ENCODE measurements at regions not wholly inside any gene's neighbourhood (a gene's known extent, or its start where the extent isn't known, plus 50 kb on each side); places are given as distances from the start of the nearest gene placed in this dataset.

- H3K4me1 ChIP-seq (ENCODE audit: control insufficient read depth in 3 of 3, insufficient read depth in 3 of 3, low read length in 3 of 3): peaks cover 0 to 2% (median 0%) of the 10 kb centered on the region in 3 donors
- no peak overlapping the region for H3K27ac ChIP-seq (ENCODE audit: low read depth, low read length)
- H3K36me3 ChIP-seq (ENCODE audit: control insufficient read depth in 3 of 3, insufficient read depth in 3 of 3, low read length in 3 of 3): no peaks in the 10 kb centered on the region
- no peaks in the 10 kb centered on the region for H3K27me3 ChIP-seq (ENCODE audit: control insufficient read depth in 3 of 3, insufficient read depth in 3 of 3, low read length in 3 of 3)
- no peak overlapping the region for H3K4me3 ChIP-seq (ENCODE audit: low read length in 3 of 3)
- H3K9me3 ChIP-seq (ENCODE audit: control insufficient read depth in 3 of 3, low read length in 3 of 3): no peaks in the 10 kb centered on the region
- no peak overlapping the region for H3K9ac ChIP-seq (ENCODE audit: low read depth in 1 of 3, low read length in 3 of 3)
Observed at GRCh38 chr10:78812571-78813318, 256.0 kb upstream of the ZMIZ1 start.

GRCh38 chr10:78813526-78813925 is 255.2 kb upstream of the ZMIZ1 start:
- Histone ChIP-seq H3K4me1 (ENCODE audit: control insufficient read depth in 3 of 3, insufficient read depth in 3 of 3, low read length in 3 of 3) (peaks cover 0 to 4% (median 0%) of the 10 kb centered on the region in 3 donors), H3K9me3 (ENCODE audit: control insufficient read depth in 3 of 3, low read length in 3 of 3) (no peaks in the 10 kb centered on the region), H3K4me3 (ENCODE audit: low read length in 3 of 3) (no peak overlapping the region), H3K27ac (ENCODE audit: low read depth, low read length) (no peak overlapping the region), H3K9ac (ENCODE audit: low read depth in 1 of 3, low read length in 3 of 3) (no peak overlapping the region), H3K36me3 (ENCODE audit: control insufficient read depth in 3 of 3, insufficient read depth in 3 of 3, low read length in 3 of 3) (no peaks in the 10 kb centered on the region), H3K27me3 (ENCODE audit: control insufficient read depth in 3 of 3, insufficient read depth in 3 of 3, low read length in 3 of 3) (no peaks in the 10 kb centered on the region)

GRCh38 chr10:78813998-78814399 is 254.8 kb upstream of the ZMIZ1 start:
- H3K4me1 ChIP-seq (ENCODE audit: control insufficient read depth in 3 of 3, insufficient read depth in 3 of 3, low read length in 3 of 3): peaks cover 0 to 4% (median 0%) of the 10 kb centered on the region in 3 donors
- H3K27me3 ChIP-seq (ENCODE audit: control insufficient read depth in 3 of 3, insufficient read depth in 3 of 3, low read length in 3 of 3): no peaks in the 10 kb centered on the region
- H3K9me3 ChIP-seq (ENCODE audit: control insufficient read depth in 3 of 3, low read length in 3 of 3): no peaks in the 10 kb centered on the region
- no peak overlapping the region for H3K27ac ChIP-seq (ENCODE audit: low read depth, low read length)
- no peaks in the 10 kb centered on the region for H3K36me3 ChIP-seq (ENCODE audit: control insufficient read depth in 3 of 3, insufficient read depth in 3 of 3, low read length in 3 of 3)
- H3K4me3 ChIP-seq (ENCODE audit: low read length in 3 of 3): no peak overlapping the region
- H3K9ac ChIP-seq (ENCODE audit: low read depth in 1 of 3, low read length in 3 of 3): no peak overlapping the region

GRCh38 chr10:78814407-78814806 is 254.4 kb upstream of the ZMIZ1 start:
- H3K27me3 ChIP-seq (ENCODE audit: control insufficient read depth in 3 of 3, insufficient read depth in 3 of 3, low read length in 3 of 3): no peaks in the 10 kb centered on the region
- H3K9me3 ChIP-seq (ENCODE audit: control insufficient read depth in 3 of 3, low read length in 3 of 3): no peaks in the 10 kb centered on the region
- H3K9ac ChIP-seq (ENCODE audit: low read depth in 1 of 3, low read length in 3 of 3): no peak overlapping the region
- no peak overlapping the region for H3K4me3 ChIP-seq (ENCODE audit: low read length in 3 of 3)
- H3K27ac ChIP-seq (ENCODE audit: low read depth, low read length): no peak overlapping the region
- peaks cover 0 to 4% (median 0%) of the 10 kb centered on the region in 3 donors for H3K4me1 ChIP-seq (ENCODE audit: control insufficient read depth in 3 of 3, insufficient read depth in 3 of 3, low read length in 3 of 3)
- H3K36me3 ChIP-seq (ENCODE audit: control insufficient read depth in 3 of 3, insufficient read depth in 3 of 3, low read length in 3 of 3): no peaks in the 10 kb centered on the region

- no peaks in the 10 kb centered on the region for H3K27me3 ChIP-seq (ENCODE audit: control insufficient read depth in 3 of 3, insufficient read depth in 3 of 3, low read length in 3 of 3)
- no peaks in the 10 kb centered on the region for H3K9me3 ChIP-seq (ENCODE audit: control insufficient read depth in 3 of 3, low read length in 3 of 3)
- no peak overlapping the region for H3K9ac ChIP-seq (ENCODE audit: low read depth in 1 of 3, low read length in 3 of 3)
- H3K4me3 ChIP-seq (ENCODE audit: low read length in 3 of 3): no peak overlapping the region
- H3K4me1 ChIP-seq (ENCODE audit: control insufficient read depth in 3 of 3, insufficient read depth in 3 of 3, low read length in 3 of 3): peaks cover 0 to 4% (median 0%) of the 10 kb centered on the region in 3 donors
- H3K27ac ChIP-seq (ENCODE audit: low read depth, low read length): no peak overlapping the region
- H3K36me3 ChIP-seq (ENCODE audit: control insufficient read depth in 3 of 3, insufficient read depth in 3 of 3, low read length in 3 of 3): no peaks in the 10 kb centered on the region
Observed at GRCh38 chr10:78815702-78816334, 252.9 kb upstream of the ZMIZ1 start.

- H3K4me1 ChIP-seq (ENCODE audit: control insufficient read depth in 3 of 3, insufficient read depth in 3 of 3, low read length in 3 of 3): peaks cover 0 to 4% (median 0%) of the 10 kb centered on the region in 3 donors
- no peaks in the 10 kb centered on the region for H3K27me3 ChIP-seq (ENCODE audit: control insufficient read depth in 3 of 3, insufficient read depth in 3 of 3, low read length in 3 of 3)
- H3K9ac ChIP-seq (ENCODE audit: low read depth in 1 of 3, low read length in 3 of 3): no peak overlapping the region
- no peaks in the 10 kb centered on the region for H3K36me3 ChIP-seq (ENCODE audit: control insufficient read depth in 3 of 3, insufficient read depth in 3 of 3, low read length in 3 of 3)
- no peaks in the 10 kb centered on the region for H3K9me3 ChIP-seq (ENCODE audit: control insufficient read depth in 3 of 3, low read length in 3 of 3)
- no peak overlapping the region for H3K27ac ChIP-seq (ENCODE audit: low read depth, low read length)
- no peak overlapping the region for H3K4me3 ChIP-seq (ENCODE audit: low read length in 3 of 3)
Observed at GRCh38 chr10:78817361-78817760, 251.4 kb upstream of the ZMIZ1 start.

- Histone ChIP-seq H3K4me3 (ENCODE audit: low read length in 3 of 3) (no peak overlapping the region), H3K4me1 (ENCODE audit: control insufficient read depth in 3 of 3, insufficient read depth in 3 of 3, low read length in 3 of 3) (peaks cover 0 to 4% (median 0%) of the 10 kb centered on the region in 3 donors), H3K9ac (ENCODE audit: low read depth in 1 of 3, low read length in 3 of 3) (no peak overlapping the region)
Observed at GRCh38 chr10:78817804-78818203, 251.0 kb upstream of the ZMIZ1 start.

GRCh38 chr10:78819361-78820006 is 249.3 kb upstream of the ZMIZ1 start:
- H3K9ac ChIP-seq (ENCODE audit: low read depth in 1 of 3, low read length in 3 of 3): no peak overlapping the region
- H3K4me3 ChIP-seq (ENCODE audit: low read length in 3 of 3): no peak overlapping the region
- no peaks in the 10 kb centered on the region for H3K9me3 ChIP-seq (ENCODE audit: control insufficient read depth in 3 of 3, low read length in 3 of 3)
- H3K36me3 ChIP-seq (ENCODE audit: control insufficient read depth in 3 of 3, insufficient read depth in 3 of 3, low read length in 3 of 3): no peaks in the 10 kb centered on the region
- no peaks in the 10 kb centered on the region for H3K27me3 ChIP-seq (ENCODE audit: control insufficient read depth in 3 of 3, insufficient read depth in 3 of 3, low read length in 3 of 3)
- H3K27ac ChIP-seq (ENCODE audit: low read depth, low read length): no peak overlapping the region
- peaks cover 0 to 4% (median 0%) of the 10 kb centered on the region in 3 donors for H3K4me1 ChIP-seq (ENCODE audit: control insufficient read depth in 3 of 3, insufficient read depth in 3 of 3, low read length in 3 of 3)

More at GRCh38 chr10:78817804-78818203, 251.0 kb upstream of the ZMIZ1 start:
- no peaks in the 10 kb centered on the region for H3K9me3 ChIP-seq (ENCODE audit: control insufficient read depth in 3 of 3, low read length in 3 of 3)
- no peaks in the 10 kb centered on the region for H3K27me3 ChIP-seq (ENCODE audit: control insufficient read depth in 3 of 3, insufficient read depth in 3 of 3, low read length in 3 of 3)
- no peaks in the 10 kb centered on the region for H3K36me3 ChIP-seq (ENCODE audit: control insufficient read depth in 3 of 3, insufficient read depth in 3 of 3, low read length in 3 of 3)
- no peak overlapping the region for H3K27ac ChIP-seq (ENCODE audit: low read depth, low read length)

- Histone ChIP-seq H3K4me1 (ENCODE audit: control insufficient read depth in 3 of 3, insufficient read depth in 3 of 3, low read length in 3 of 3) (peaks cover 0 to 4% (median 0%) of the 10 kb centered on the region in 3 donors), H3K27me3 (ENCODE audit: control insufficient read depth in 3 of 3, insufficient read depth in 3 of 3, low read length in 3 of 3) (no peaks in the 10 kb centered on the region), H3K27ac (ENCODE audit: low read depth, low read length) (no peak overlapping the region), H3K9ac (ENCODE audit: low read depth in 1 of 3, low read length in 3 of 3) (no peak overlapping the region), H3K4me3 (ENCODE audit: low read length in 3 of 3) (no peak overlapping the region), H3K36me3 (ENCODE audit: control insufficient read depth in 3 of 3, insufficient read depth in 3 of 3, low read length in 3 of 3) (no peaks in the 10 kb centered on the region), H3K9me3 (ENCODE audit: control insufficient read depth in 3 of 3, low read length in 3 of 3) (no peaks in the 10 kb centered on the region)
Observed at GRCh38 chr10:78820007-78820362, 248.8 kb upstream of the ZMIZ1 start.

- Histone ChIP-seq H3K27ac (ENCODE audit: low read depth, low read length) (no peak overlapping the region), H3K4me1 (ENCODE audit: control insufficient read depth in 3 of 3, insufficient read depth in 3 of 3, low read length in 3 of 3) (peaks cover 0 to 4% (median 0%) of the 10 kb centered on the region in 3 donors), H3K9me3 (ENCODE audit: control insufficient read depth in 3 of 3, low read length in 3 of 3) (no peaks in the 10 kb centered on the region), H3K9ac (ENCODE audit: low read depth in 1 of 3, low read length in 3 of 3) (no peak overlapping the region), H3K4me3 (ENCODE audit: low read length in 3 of 3) (no peak overlapping the region), H3K36me3 (ENCODE audit: control insufficient read depth in 3 of 3, insufficient read depth in 3 of 3, low read length in 3 of 3) (no peaks in the 10 kb centered on the region), H3K27me3 (ENCODE audit: control insufficient read depth in 3 of 3, insufficient read depth in 3 of 3, low read length in 3 of 3) (no peaks in the 10 kb centered on the region)
Observed at GRCh38 chr10:78821052-78821451, 247.7 kb upstream of the ZMIZ1 start.
